Right lobe of liver (tissue), 4 donors: ENCODE measurements at regions not wholly inside any gene's neighbourhood (a gene's known extent, or its start where the extent isn't known, plus 50 kb on each side); places are given as distances from the start of the nearest gene placed in this dataset.

ENCODE experiments used
- POLR2A ChIP-seq: fragments of 450-650 bp; IDR thresholded peaks from one replicate; pipeline ENCODE4 v1.6.1; 2017; ENCODE audit warnings: antibody characterized with exemption, mild to moderate bottlenecking
- TF ChIP-seq, protein P1 (sequence below), 4 donors: fragments of 200-600 bp in 3 of 4; fragments of 450-650 bp in 1 of 4; IDR thresholded peaks; one replicate each; pipeline versions ENCODE4 v1.5.1 to v1.8.0; 2016 to 2022; ENCODE audit warnings: antibody characterized with exemption in 4 of 4, mild to moderate bottlenecking in 2 of 4
- donor health status: DM: no; HTN: no; CAD: no.
- donor health status: DM: no; HTN: no; CAD: no.
- donor health status: DM: no; HTN: yes; CAD: no.

GRCh38 chr12:27143256-27144069 lies 61.1 kb upstream of the C12orf71 start:
- TF ChIP-seq, protein P1, sequence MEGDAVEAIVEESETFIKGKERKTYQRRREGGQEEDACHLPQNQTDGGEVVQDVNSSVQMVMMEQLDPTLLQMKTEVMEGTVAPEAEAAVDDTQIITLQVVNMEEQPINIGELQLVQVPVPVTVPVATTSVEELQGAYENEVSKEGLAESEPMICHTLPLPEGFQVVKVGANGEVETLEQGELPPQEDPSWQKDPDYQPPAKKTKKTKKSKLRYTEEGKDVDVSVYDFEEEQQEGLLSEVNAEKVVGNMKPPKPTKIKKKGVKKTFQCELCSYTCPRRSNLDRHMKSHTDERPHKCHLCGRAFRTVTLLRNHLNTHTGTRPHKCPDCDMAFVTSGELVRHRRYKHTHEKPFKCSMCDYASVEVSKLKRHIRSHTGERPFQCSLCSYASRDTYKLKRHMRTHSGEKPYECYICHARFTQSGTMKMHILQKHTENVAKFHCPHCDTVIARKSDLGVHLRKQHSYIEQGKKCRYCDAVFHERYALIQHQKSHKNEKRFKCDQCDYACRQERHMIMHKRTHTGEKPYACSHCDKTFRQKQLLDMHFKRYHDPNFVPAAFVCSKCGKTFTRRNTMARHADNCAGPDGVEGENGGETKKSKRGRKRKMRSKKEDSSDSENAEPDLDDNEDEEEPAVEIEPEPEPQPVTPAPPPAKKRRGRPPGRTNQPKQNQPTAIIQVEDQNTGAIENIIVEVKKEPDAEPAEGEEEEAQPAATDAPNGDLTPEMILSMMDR (IDR thresholded peaks at IDR 0.05), result no peak
- no peak for TF ChIP-seq POLR2A
